ENCODE measurements at regions not wholly inside any gene's neighbourhood (a gene's known extent, or its start where the extent isn't known, plus 50 kb on each side); places are given as distances from the start of the nearest gene placed in this dataset.

- no peak for TF ChIP-seq EZH2 (IDR thresholded peaks at IDR 0.05; ENCODE audit: low read length, missing control alignments)
- no peak for TF ChIP-seq CTCF (conservative IDR thresholded peaks at IDR 0.05 in 1 of 2, IDR thresholded peaks at IDR 0.05 in 1 of 2; ENCODE audit: low read depth in 1 of 2, low read length in 2 of 2)
Measured at GRCh38 chr4:122034619-122035018, 82.8 kb upstream of the TRPC3 start.
